Skeletal muscle tissue (tissue), 3 donors: ENCODE measurements at regions not wholly inside any gene's neighbourhood (a gene's known extent, or its start where the extent isn't known, plus 50 kb on each side); places are given as distances from the start of the nearest gene placed in this dataset.

Experiments used
- H3K27ac ChIP-seq: one replicate; pipeline ENCODE4 v1.7.0; 2013; ENCODE audit warnings: mild to moderate bottlenecking, low read depth, low read length, inconsistent platforms
- H3K27me3 ChIP-seq, 3 donors: one replicate each; pipeline ENCODE4 v1.7.0; 2013; ENCODE audit warnings: low read length in 3 of 3; ENCODE audit not compliant: control insufficient read depth in 3 of 3, insufficient read depth in 3 of 3
- H3K36me3 ChIP-seq, 3 donors: one replicate each; pipeline ENCODE4 v1.7.0; 2013; ENCODE audit warnings: low read length in 3 of 3; ENCODE audit not compliant: control insufficient read depth in 3 of 3, insufficient read depth in 3 of 3
- H3K4me1 ChIP-seq, 3 donors: one replicate each; pipeline ENCODE4 v1.7.0; 2013; ENCODE audit warnings: low read length in 3 of 3, mild to moderate bottlenecking in 3 of 3; ENCODE audit not compliant: control insufficient read depth in 3 of 3, insufficient read depth in 3 of 3
- H3K4me3 ChIP-seq, 3 donors: one replicate each; pipeline ENCODE4 v1.7.0; 2013; ENCODE audit warnings: low read length in 3 of 3
- H3K9ac ChIP-seq, 3 donors: one replicate each; pipeline ENCODE4 v1.7.0; 2013; ENCODE audit warnings: low read length in 3 of 3, mild to moderate bottlenecking in 3 of 3, moderate library complexity in 2 of 3, low read depth in 1 of 3
- H3K9me3 ChIP-seq, 3 donors: one replicate each; pipeline ENCODE4 v1.7.0; 2013; ENCODE audit warnings: low read length in 3 of 3; ENCODE audit not compliant: control insufficient read depth in 3 of 3
- donor health status: Osteomylitis.

DNA sequence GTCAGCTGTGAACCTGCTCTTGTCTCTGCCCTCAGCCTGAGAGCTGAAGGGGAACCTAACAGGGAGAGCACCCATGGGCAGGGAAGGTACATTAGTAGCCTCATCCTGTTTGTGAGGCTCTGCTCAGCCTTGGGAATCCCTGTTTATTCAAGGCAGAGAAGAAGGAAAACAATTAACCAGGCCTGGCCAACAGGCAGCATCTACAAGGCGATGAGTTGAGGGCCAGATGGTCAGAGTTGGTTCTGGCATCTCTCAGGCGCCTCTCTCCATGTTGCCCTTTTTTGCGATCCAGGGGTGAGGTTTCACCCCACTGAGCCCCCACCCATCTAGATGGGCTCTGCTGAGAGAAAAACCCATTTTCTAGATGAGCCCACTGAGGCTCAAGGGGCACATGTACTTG is 54.0 kb upstream of the TOP3B start:
- Histone ChIP-seq H3K4me1 (peaks cover 0 to 3% (median 0%) of the 10 kb centered on the region in 3 donors), H3K4me3 (no peak overlapping the region), H3K9ac (no peak overlapping the region), H3K27ac (no peak overlapping the region), H3K27me3 (peaks cover 0 to 10% (median 2%) of the 10 kb centered on the region in 3 donors), H3K36me3 (no peaks in the 10 kb centered on the region), H3K9me3 (no peaks in the 10 kb centered on the region)

DNA sequence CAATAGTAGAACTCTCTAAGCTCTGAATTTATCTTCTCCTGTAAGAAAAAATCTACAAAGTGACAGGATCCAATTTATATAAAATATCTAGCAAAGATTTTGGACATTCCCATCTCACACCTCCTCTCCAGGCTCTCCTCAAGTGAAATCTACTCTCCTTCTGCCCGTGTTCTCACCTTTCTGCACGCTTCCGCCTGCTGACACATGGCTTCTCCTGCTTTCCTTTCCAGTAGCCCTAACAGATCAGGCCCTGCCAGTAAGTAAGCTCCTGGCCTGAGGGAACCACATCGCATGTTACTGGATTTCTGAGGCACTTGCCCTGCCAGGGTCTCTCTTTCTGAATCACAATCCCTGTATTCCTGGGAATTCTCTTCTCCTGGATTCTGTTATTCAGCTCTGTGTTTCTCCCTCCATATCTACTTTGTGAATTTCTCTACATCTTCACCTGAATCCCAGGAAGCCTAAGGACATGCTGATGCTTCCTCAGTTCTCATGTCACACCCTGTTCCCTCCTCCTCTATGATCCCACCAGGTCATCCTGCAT is 53.3 kb upstream of the TOP3B start:
- Histone ChIP-seq H3K27me3 (peaks cover 0 to 10% (median 6%) of the 10 kb centered on the region in 3 donors), H3K4me1 (peaks cover 2 to 7% (median 5%) of the 10 kb centered on the region in 3 donors), H3K9ac (no peak overlapping the region)

DNA sequence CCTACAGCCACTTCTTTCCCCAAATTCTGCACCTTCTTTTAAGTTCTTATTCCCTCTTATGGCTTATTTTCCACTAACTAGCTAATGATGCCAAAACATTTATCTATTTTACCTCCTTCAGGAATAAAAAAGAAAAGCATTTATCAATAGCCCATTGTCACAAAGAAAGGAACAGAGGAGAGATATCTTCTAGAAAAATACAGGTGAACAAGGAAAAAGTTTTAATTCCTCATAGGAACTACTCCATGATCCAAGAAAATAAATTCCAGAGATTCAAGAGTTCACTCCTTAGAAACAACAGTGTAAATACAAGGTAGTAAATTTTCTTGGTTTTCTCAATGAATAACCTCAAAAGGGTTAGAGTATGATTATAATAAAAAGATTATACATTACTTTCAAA is 52.6 kb upstream of the TOP3B start:
- no peak overlapping the region for H3K27ac ChIP-seq
- no peaks in the 10 kb centered on the region for H3K9me3 ChIP-seq

More for the DNA sequence above, 53.3 kb upstream of the TOP3B start:
- Histone ChIP-seq H3K4me3 (no peak overlapping the region), H3K9me3 (no peaks in the 10 kb centered on the region), H3K27ac (no peak overlapping the region), H3K36me3 (no peaks in the 10 kb centered on the region)

DNA sequence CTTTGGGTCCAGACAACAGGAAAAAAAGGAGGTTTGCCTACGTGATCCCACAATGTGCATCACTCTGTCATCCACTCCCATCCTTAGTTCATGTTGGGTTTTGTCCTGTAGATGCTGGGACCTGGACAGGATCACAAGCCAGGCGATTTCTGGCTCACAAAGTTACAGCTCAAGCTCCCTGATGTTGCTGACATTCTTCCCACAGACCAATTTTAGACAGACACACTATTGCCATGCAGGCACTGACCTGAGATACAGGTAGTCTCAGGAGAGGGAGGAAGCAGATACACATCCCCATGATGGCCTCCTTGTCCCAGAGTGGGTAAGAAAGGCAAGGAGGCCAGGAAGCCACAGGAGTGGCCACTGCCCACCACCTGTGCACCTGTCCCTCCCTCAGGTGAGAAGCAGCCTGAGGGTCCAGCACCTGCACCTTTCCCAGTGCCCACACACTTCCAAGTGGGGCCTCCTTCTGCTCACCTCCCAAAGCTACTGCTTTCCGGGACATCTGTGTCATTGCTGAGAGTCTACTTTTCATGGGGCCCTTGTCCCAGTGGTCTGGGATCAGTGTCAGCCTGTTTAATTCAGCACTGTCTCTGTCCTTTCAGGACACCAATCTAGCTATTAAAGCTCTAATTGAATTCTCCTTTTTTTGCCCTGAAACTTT is 52.0 kb upstream of the TOP3B start:
- Histone ChIP-seq H3K9ac (no peak overlapping the region), H3K9me3 (no peaks in the 10 kb centered on the region), H3K4me3 (no peak overlapping the region), H3K36me3 (no peaks in the 10 kb centered on the region), H3K27ac (no peak overlapping the region), H3K4me1 (peaks cover 2 to 9% (median 7%) of the 10 kb centered on the region in 3 donors), H3K27me3 (peaks cover 0 to 8% (median 6%) of the 10 kb centered on the region in 3 donors)

More for the DNA sequence above, 52.6 kb upstream of the TOP3B start:
- Histone ChIP-seq H3K27me3 (peaks cover 0 to 10% (median 6%) of the 10 kb centered on the region in 3 donors), H3K9ac (no peak overlapping the region), H3K4me3 (no peak overlapping the region), H3K36me3 (no peaks in the 10 kb centered on the region), H3K4me1 (peaks cover 2 to 9% (median 7%) of the 10 kb centered on the region in 3 donors)

DNA sequence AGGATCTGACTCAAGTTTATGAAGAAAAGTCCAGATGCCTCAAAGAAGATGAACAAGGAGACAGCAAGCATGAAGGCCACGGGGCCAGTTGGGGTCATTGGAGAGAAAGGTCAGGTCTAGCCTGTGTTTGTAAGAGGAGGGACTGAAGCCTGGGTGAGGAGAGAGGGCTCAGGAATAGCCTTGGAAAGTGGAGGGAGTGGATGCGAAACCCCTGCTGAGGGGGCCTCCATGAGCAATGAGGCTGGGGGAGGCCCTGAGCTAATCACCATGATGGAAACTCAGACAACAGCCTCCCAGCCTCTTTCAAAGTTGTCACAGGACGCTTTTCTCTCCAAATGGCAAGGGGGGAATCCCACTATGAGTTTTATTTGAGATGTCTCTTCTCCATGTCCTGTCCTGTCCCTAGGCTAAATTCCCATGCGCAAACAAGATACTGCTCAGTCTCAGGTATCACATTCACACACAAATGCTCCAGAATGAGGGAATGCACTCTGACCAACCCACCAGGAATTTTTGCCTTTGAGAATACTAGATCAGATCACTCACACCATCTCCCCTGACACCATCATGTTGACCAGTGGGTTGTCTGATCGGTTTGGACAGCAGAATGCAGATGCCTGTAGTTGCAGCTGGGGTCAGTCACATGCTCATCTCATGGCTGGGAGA is 51.3 kb upstream of the TOP3B start:
- H3K4me1 ChIP-seq, result peaks cover 2 to 9% (median 7%) of the 10 kb centered on the region in 3 donors
- H3K9me3 ChIP-seq, result no peaks in the 10 kb centered on the region

DNA sequence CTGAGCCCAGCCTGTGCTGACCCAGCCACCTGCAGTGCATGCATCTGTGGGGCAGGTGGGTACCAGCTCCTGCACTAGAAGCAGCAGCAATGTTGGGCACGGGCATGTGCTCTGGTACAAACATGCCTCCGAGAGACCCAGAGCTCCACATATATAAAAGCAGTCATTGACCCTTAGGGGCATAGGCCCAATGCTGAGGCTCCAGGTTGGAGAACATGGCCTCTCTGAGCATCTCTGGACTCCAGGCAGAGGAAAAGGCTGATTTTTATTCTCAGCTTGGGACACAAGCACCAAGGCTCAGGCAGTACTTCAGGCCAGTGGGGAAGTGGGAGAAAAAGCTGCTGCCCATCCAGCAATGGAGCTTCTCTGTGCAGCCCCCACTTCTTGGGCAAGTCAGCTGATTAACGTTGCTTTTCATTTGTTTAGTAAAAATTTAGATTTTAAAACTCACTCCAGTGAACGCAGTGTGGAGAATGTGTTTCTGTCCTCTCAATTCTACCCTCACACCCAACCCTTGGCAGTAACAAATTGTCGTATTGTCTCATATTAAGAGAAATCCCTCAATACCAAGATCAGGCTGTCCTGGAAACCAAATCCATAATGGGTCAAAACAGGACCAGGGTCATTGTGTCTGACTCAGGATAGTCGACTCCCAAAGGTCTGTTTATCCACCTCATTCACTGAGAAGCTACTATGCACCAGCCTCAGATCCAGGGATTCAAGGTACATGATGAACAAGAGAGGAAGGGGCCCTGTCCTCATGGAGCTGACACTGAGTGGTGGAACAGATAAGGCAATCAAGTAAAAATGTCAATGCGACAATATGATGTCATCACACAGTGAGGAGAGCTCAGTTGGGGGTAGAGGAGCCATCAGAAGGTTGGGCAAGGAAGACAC is 50.6 kb upstream of the TOP3B start:
- Histone ChIP-seq H3K36me3 (no peaks in the 10 kb centered on the region), H3K27ac (no peak overlapping the region), H3K4me3 (no peak overlapping the region), H3K9ac (no peak overlapping the region), H3K27me3 (peaks cover 0 to 6% (median 4%) of the 10 kb centered on the region in 3 donors), H3K4me1 (peaks cover 2 to 9% (median 7%) of the 10 kb centered on the region in 3 donors), H3K9me3 (no peaks in the 10 kb centered on the region)

More for the DNA sequence above, 51.3 kb upstream of the TOP3B start:
- Histone ChIP-seq H3K9ac (no peak overlapping the region), H3K27me3 (peaks cover 0 to 7% (median 6%) of the 10 kb centered on the region in 3 donors), H3K27ac (no peak overlapping the region), H3K36me3 (no peaks in the 10 kb centered on the region), H3K4me3 (no peak overlapping the region)

DNA sequence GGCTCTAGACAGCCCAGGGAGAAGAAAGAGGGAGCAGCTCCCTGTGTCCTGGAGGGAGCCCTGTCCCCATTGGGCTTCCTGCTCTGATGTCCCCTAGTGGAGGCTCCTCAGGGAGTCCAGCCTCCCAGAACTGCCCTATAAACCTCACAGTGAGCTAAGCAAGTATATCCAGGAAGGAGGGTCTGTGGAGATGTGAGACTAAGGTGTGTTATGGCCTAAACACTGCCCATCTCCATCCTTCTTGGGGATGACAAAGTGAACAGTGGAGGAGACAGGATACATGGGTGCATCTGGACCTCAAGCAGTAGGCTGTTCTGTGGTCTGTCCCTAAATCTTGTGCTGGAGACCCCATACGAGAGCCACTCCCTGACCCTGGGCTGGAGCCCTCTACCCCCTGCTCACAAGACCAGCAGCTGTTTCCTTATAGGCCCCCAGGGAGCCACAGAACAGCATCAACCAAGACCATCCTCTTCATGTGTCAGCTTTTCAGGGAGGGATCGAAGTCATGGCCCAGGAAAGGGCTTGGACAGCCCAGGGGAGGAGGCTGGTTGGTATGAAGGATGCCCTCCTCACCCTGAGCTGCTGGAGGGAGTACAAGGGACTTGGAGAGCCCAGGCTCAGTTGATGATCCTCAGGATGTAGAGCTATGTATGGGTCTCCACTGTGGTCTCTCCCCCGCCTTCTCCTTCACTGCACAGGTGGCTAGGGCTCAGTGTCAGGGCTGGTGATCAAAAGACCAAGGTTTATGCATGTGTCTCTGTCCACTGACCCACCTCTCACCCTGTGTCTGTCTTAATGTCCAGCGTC is 49.7 kb upstream of the TOP3B start:
- H3K36me3 ChIP-seq, result no peaks in the 10 kb centered on the region
- H3K9me3 ChIP-seq, result no peaks in the 10 kb centered on the region
- H3K9ac ChIP-seq, result no peak overlapping the region
- peaks cover 2 to 9% (median 7%) of the 10 kb centered on the region in 3 donors for H3K4me1 ChIP-seq
- H3K27me3 ChIP-seq, result peaks cover 0 to 6% (median 4%) of the 10 kb centered on the region in 3 donors
- no peak overlapping the region for H3K4me3 ChIP-seq
- no peak overlapping the region for H3K27ac ChIP-seq
